MM.1S (cell line): ENCODE measurements at regions not wholly inside any gene's neighbourhood (a gene's known extent, or its start where the extent isn't known, plus 50 kb on each side); places are given as distances from the start of the nearest gene placed in this dataset.
"Not testable (repeated sequence)": the region's sequence is repeated elsewhere in the genome, so short reads cannot be mapped to it uniquely, and the experiment has no call there.

ENCODE experiments used
- DNase-seq: peaks from one replicate; pipeline ENCODE4 v3.0.0-alpha.2; 2015
- H2AFZ ChIP-seq: fragments of 300-600 bp; sonication (generic); 2 replicates; pipeline ENCODE4 v1.6.0; 2016; ENCODE audit warnings: antibody characterized with exemption, low read length
- H3F3A ChIP-seq: fragments of 300-600 bp; sonication (generic); 2 replicates; pipeline ENCODE4 v1.6.1; 2016; ENCODE audit warnings: mild to moderate bottlenecking, antibody characterized with exemption, low read length, moderate library complexity, mixed read lengths; ENCODE audit not compliant: insufficient read depth
- H3K27ac ChIP-seq: fragments of 300-600 bp; sonication (generic); 2 replicates; pipeline ENCODE4 v1.5.1; 2016; ENCODE audit warnings: mild to moderate bottlenecking, low read length
- H3K27me3 ChIP-seq: fragments of 300-600 bp; sonication (generic); replicated peaks from 2 replicates; pipeline ENCODE4 v1.6.0; 2016; ENCODE audit warnings: low read length; ENCODE audit not compliant: insufficient read depth
- H3K36me3 ChIP-seq: fragments of 300-600 bp; sonication (generic); replicated peaks from 2 replicates; pipeline ENCODE4 v1.6.1; 2016; ENCODE audit warnings: mild to moderate bottlenecking, low read length, mixed read lengths; ENCODE audit not compliant: insufficient read depth
- H3K4me1 ChIP-seq: fragments of 300-600 bp; sonication (generic); 2 replicates; pipeline ENCODE4 v1.6.1; 2016; ENCODE audit warnings: low read length, mixed read lengths
- H3K4me2 ChIP-seq: fragments of 300-600 bp; sonication (generic); 2 replicates; pipeline ENCODE4 v1.6.0; 2016; ENCODE audit warnings: low read depth, low read length
- H3K4me3 ChIP-seq: fragments of 300-600 bp; sonication (generic); 2 replicates; pipeline ENCODE4 v1.5.1; 2016; ENCODE audit warnings: low read length, mixed read lengths
- H3K79me2 ChIP-seq: fragments of 300-600 bp; sonication (generic); 2 replicates; pipeline ENCODE4 v1.6.1; 2016; ENCODE audit warnings: mixed run types, low read length, mixed read lengths
- H3K9ac ChIP-seq: fragments of 300-600 bp; sonication (generic); 2 replicates; pipeline ENCODE4 v1.6.1; 2016; ENCODE audit warnings: low read length, mixed read lengths
- H3K9me2 ChIP-seq: fragments of 300-600 bp; sonication (generic); replicated peaks from 2 replicates; pipeline ENCODE4 v1.6.1; 2016; ENCODE audit warnings: mild to moderate bottlenecking, low read length, mixed read lengths; ENCODE audit not compliant: insufficient read depth
- H3K9me3 ChIP-seq: fragments of 300-600 bp; sonication (generic); replicated peaks from 2 replicates; pipeline ENCODE4 v1.6.1; 2016; ENCODE audit warnings: mild to moderate bottlenecking, low read length, mixed read lengths; ENCODE audit not compliant: insufficient read depth
- H4K20me1 ChIP-seq: fragments of 300-600 bp; sonication (generic); 2 replicates; pipeline ENCODE4 v1.6.1; 2016; ENCODE audit warnings: mild to moderate bottlenecking, low read length, moderate library complexity, mixed read lengths; ENCODE audit not compliant: insufficient read depth
- CTCF ChIP-seq: fragments of 300-600 bp; sonication (generic); IDR thresholded peaks from 2 replicates; pipeline ENCODE4 v1.5.1; 2016; ENCODE audit warnings: antibody characterized with exemption, low read length, mixed read lengths
- EZH2 ChIP-seq: fragments of 300-600 bp; sonication (generic); optimal IDR thresholded peaks from 2 replicates; pipeline ENCODE3; 2017; ENCODE audit warnings: low read depth, mild to moderate bottlenecking, antibody characterized with exemption, low read length, mixed read lengths
- EZH2phosphoT487 ChIP-seq: fragments of 300-600 bp; sonication (generic); IDR thresholded peaks from 2 replicates; pipeline ENCODE4 v1.6.1; 2018; ENCODE audit warnings: antibody characterized with exemption, low read length

- Histone ChIP-seq H3K27ac (no peak overlapping the region), H3K79me2 (no peaks in the 10 kb centered on the region), H3K4me2 (no peak overlapping the region), H3K27me3 (no peaks in the 10 kb centered on the region), H3F3A (no peaks in the 10 kb centered on the region), H4K20me1 (no peaks in the 10 kb centered on the region), H3K4me1 (no peaks in the 10 kb centered on the region), H3K9ac (no peak overlapping the region), H3K9me2 (no peaks in the 10 kb centered on the region), H3K36me3 (no peaks in the 10 kb centered on the region; the same call in 1 of the 2 replicates), H2AFZ (no peak overlapping the region), H3K9me3 (no peaks in the 10 kb centered on the region), H3K4me3 (no peak overlapping the region)
- TF ChIP-seq EZH2phosphoT487 = no peak
- TF ChIP-seq CTCF = no peak
- TF ChIP-seq EZH2 = no peak
- no peak for DNase-seq
Measured at GRCh38 chr7:35908331-35909216, 107.7 kb downstream of the SEPTIN7 start.

GRCh38 chr7:35909870-35910357, 109.1 kb downstream of the SEPTIN7 start:
- no peaks in the 10 kb centered on the region for H3K36me3 ChIP-seq
- H3K4me2 ChIP-seq = no peak overlapping the region
- no peak overlapping the region for H3K27ac ChIP-seq
- H3K9ac ChIP-seq = no peak overlapping the region
- DNase-seq = no peak
- H3K79me2 ChIP-seq = no peaks in the 10 kb centered on the region
- no peaks in the 10 kb centered on the region for H3F3A ChIP-seq
- no peaks in the 10 kb centered on the region for H3K9me3 ChIP-seq
- H4K20me1 ChIP-seq = no peaks in the 10 kb centered on the region
- TF ChIP-seq EZH2phosphoT487 (no peak), EZH2 (no peak), CTCF (no peak)
- H3K9me2 ChIP-seq = no peaks in the 10 kb centered on the region
- H3K27me3 ChIP-seq = no peaks in the 10 kb centered on the region
- no peak overlapping the region for H2AFZ ChIP-seq
- no peaks in the 10 kb centered on the region for H3K4me1 ChIP-seq
- H3K4me3 ChIP-seq = no peak overlapping the region

- H3K4me1 ChIP-seq, H3K27me3 ChIP-seq, DNase-seq, H3K79me2 ChIP-seq, H3K36me3 ChIP-seq, H4K20me1 ChIP-seq, H3K4me3 ChIP-seq, H2AFZ ChIP-seq, H3K27ac ChIP-seq, H3K9me3 ChIP-seq, H3K4me2 ChIP-seq, H3F3A ChIP-seq, H3K9me2 ChIP-seq, H3K9ac ChIP-seq: not testable (repeated sequence)
Measured at GRCh38 chr7:35910621-35911020, 109.8 kb downstream of the SEPTIN7 start.

- not testable (repeated sequence) for H3K36me3 ChIP-seq, H3K27me3 ChIP-seq, H3K9me2 ChIP-seq
Measured at GRCh38 chr7:35913350-35913749, 112.5 kb downstream of the SEPTIN7 start.

GRCh38 chr7:35914214-35914613, 113.4 kb downstream of the SEPTIN7 start:
- H3K79me2 ChIP-seq, H4K20me1 ChIP-seq, H3K4me2 ChIP-seq, H3F3A ChIP-seq, H3K9me3 ChIP-seq, H3K36me3 ChIP-seq, DNase-seq, H2AFZ ChIP-seq, H3K9me2 ChIP-seq, H3K27ac ChIP-seq, H3K9ac ChIP-seq, H3K4me3 ChIP-seq, H3K4me1 ChIP-seq, H3K27me3 ChIP-seq: not testable (repeated sequence)

More at GRCh38 chr7:35913350-35913749, 112.5 kb downstream of the SEPTIN7 start:
- H3K9ac ChIP-seq, H3F3A ChIP-seq, H3K79me2 ChIP-seq, H3K27ac ChIP-seq, DNase-seq, H3K9me3 ChIP-seq, H2AFZ ChIP-seq, H4K20me1 ChIP-seq, H3K4me1 ChIP-seq, H3K4me3 ChIP-seq, H3K4me2 ChIP-seq: not testable (repeated sequence)

GRCh38 chr7:35915247-35915955, 114.5 kb downstream of the SEPTIN7 start:
- not testable (repeated sequence) for H3K4me3 ChIP-seq, H3K27me3 ChIP-seq, H3K27ac ChIP-seq, H2AFZ ChIP-seq, DNase-seq, H3K79me2 ChIP-seq, H3F3A ChIP-seq, H3K9me2 ChIP-seq, H3K4me2 ChIP-seq, H3K4me1 ChIP-seq, H4K20me1 ChIP-seq, H3K9me3 ChIP-seq, H3K36me3 ChIP-seq, H3K9ac ChIP-seq
